Inferior parietal cortex (tissue), 1 donor: ENCODE measurements at regions not wholly inside any gene's neighbourhood (a gene's known extent, or its start where the extent isn't known, plus 50 kb on each side); places are given as distances from the start of the nearest gene placed in this dataset.

Experiments used
- DNase-seq: peaks from one replicate; pipeline ENCODE4 v3.0.0-alpha.2; 2016; ENCODE audit errors: extremely low spot score

- no peak for DNase-seq
Measured at GRCh38 chr6:120248451-120248850, 898.9 kb upstream of the MAN1A1 start.

- DNase-seq = no peak
Measured at GRCh38 chr6:120237221-120237620, 887.7 kb upstream of the MAN1A1 start.

- DNase-seq = no peak
Measured at GRCh38 chr6:120230008-120230407, 880.4 kb upstream of the MAN1A1 start.

- DNase-seq = no peak
Measured at GRCh38 chr6:120228297-120228696, 878.7 kb upstream of the MAN1A1 start.

- DNase-seq = no peak
Measured at GRCh38 chr6:120219339-120219738, 869.8 kb upstream of the MAN1A1 start.

GRCh38 chr6:120214088-120214499, 864.5 kb upstream of the MAN1A1 start:
- no peak for DNase-seq

GRCh38 chr6:120211955-120212792, 862.6 kb upstream of the MAN1A1 start:
- DNase-seq = no peak

GRCh38 chr6:120202878-120203277, 853.3 kb upstream of the MAN1A1 start:
- DNase-seq = no peak

GRCh38 chr6:120200853-120201252, 851.3 kb upstream of the MAN1A1 start:
- no peak for DNase-seq

- peak; percentile 9 for DNase-seq
Measured at GRCh38 chr6:120198033-120198432, 848.5 kb upstream of the MAN1A1 start.

GRCh38 chr6:120186080-120186479, 836.5 kb upstream of the MAN1A1 start:
- DNase-seq = no peak

GRCh38 chr6:120173250-120173649, 823.7 kb upstream of the MAN1A1 start:
- no peak for DNase-seq

GRCh38 chr6:120164531-120164930, 815.0 kb upstream of the MAN1A1 start:
- DNase-seq = no peak

- no peak for DNase-seq
Measured at GRCh38 chr6:120157873-120158272, 808.3 kb upstream of the MAN1A1 start.

- no peak for DNase-seq
Measured at GRCh38 chr6:120147071-120147871, 797.7 kb upstream of the MAN1A1 start.

GRCh38 chr6:120141601-120142000, 792.0 kb upstream of the MAN1A1 start:
- no peak for DNase-seq

GRCh38 chr6:120137492-120137891, 787.9 kb upstream of the MAN1A1 start:
- DNase-seq = no peak

GRCh38 chr6:120129228-120129627, 779.7 kb upstream of the MAN1A1 start:
- no peak for DNase-seq

- DNase-seq = no peak
Measured at GRCh38 chr6:120122401-120122800, 772.8 kb upstream of the MAN1A1 start.

GRCh38 chr6:120116343-120116742, 766.8 kb upstream of the MAN1A1 start:
- no peak for DNase-seq

GRCh38 chr6:120112980-120113379, 763.4 kb upstream of the MAN1A1 start:
- DNase-seq = no peak

- DNase-seq = no peak
Measured at GRCh38 chr6:120111001-120111400, 761.4 kb upstream of the MAN1A1 start.
